WTC11 (cell line): ENCODE measurements at regions not wholly inside any gene's neighbourhood (a gene's known extent, or its start where the extent isn't known, plus 50 kb on each side); places are given as distances from the start of the nearest gene placed in this dataset.

Source experiments
- ATAC-seq: fragments of 200-7000 bp; cut with Tn5 transposase; 2 replicates; pipeline ENCODE4 v1.10.0; 2021; ENCODE audit warnings: mild to moderate bottlenecking, moderate library complexity
- CTCF ChIA-PET: fragments of 300-600 bp; sonication (Branson Sonifier 250); formaldehyde crosslinking; loops from one replicate; lab custom pipeline; 2021; ENCODE audit warnings: antibody characterized with exemption; lab: Charles Lee
- POLR2A ChIA-PET: fragments of 350-600 bp; sonication (Branson Sonifier 250); formaldehyde crosslinking; loops from one replicate; lab custom pipeline; 2021; ENCODE audit warnings: antibody characterized with exemption; lab: Charles Lee
- DNase-seq: peaks from one replicate; pipeline ENCODE4 v3.0.0; 2021; ENCODE audit warnings: low spot score
- H3K27ac Mint-ChIP-seq: 2 replicates; pipeline ENCODE4 v1.8.0; 2021; ENCODE audit warnings: mixed read lengths
- H3K27me3 Mint-ChIP-seq: 2 replicates; pipeline ENCODE4 v1.8.0; 2021; ENCODE audit warnings: low read depth, mild to moderate bottlenecking, moderate library complexity, mixed read lengths
- H3K36me3 Mint-ChIP-seq: 2 replicates; pipeline ENCODE4 v1.8.0; 2021; ENCODE audit warnings: mixed read lengths
- H3K4me1 Mint-ChIP-seq: 2 replicates; pipeline ENCODE4 v1.8.0; 2022; ENCODE audit warnings: mixed read lengths
- H3K4me3 Mint-ChIP-seq: 2 replicates; pipeline ENCODE4 v1.8.0; 2021; ENCODE audit warnings: mild to moderate bottlenecking, moderate library complexity, mixed read lengths
- H3K9me3 Mint-ChIP-seq: 2 replicates; pipeline ENCODE4 v1.8.0; 2021; ENCODE audit warnings: mixed read lengths
- AR ChIP-seq: fragments of 250-450 bp; sonication (Bioruptor Pico); IDR thresholded peaks from 2 replicates; pipeline ENCODE4 v1.9.0; 2021; ENCODE audit warnings: mild to moderate bottlenecking
- ATF3 ChIP-seq: sonication (generic); formaldehyde crosslinking; conservative IDR thresholded peaks from 2 replicates; pipeline ENCODE4 v1.8.1; 2022; ENCODE audit warnings: mild to moderate bottlenecking, missing genetic modification reagents
- CDX4 ChIP-seq: fragments of 250-450 bp; sonication (Bioruptor Pico); IDR thresholded peaks from 2 replicates; pipeline ENCODE4 v1.9.0; 2021; ENCODE audit warnings: moderate library complexity, mild to moderate bottlenecking, inconsistent platforms, borderline replicate concordance
- GRHL2 ChIP-seq: fragments of 250-450 bp; sonication (Bioruptor Pico); IDR thresholded peaks from 2 replicates; pipeline ENCODE4 v1.8.0; 2022; ENCODE audit warnings: mild to moderate bottlenecking, moderate library complexity; ENCODE audit not compliant: insufficient replicate concordance, severe bottlenecking
- HMGA2 ChIP-seq: fragments of 250-450 bp; sonication (Bioruptor Pico); IDR thresholded peaks from 2 replicates; pipeline ENCODE4 v1.4.0; 2021; ENCODE audit warnings: mild to moderate bottlenecking, moderate library complexity
- JUN ChIP-seq: sonication (generic); formaldehyde crosslinking; IDR thresholded peaks from 2 replicates; pipeline ENCODE4 v1.8.0; 2023; ENCODE audit warnings: mild to moderate bottlenecking, missing genetic modification reagents
- NFYB ChIP-seq: sonication (generic); formaldehyde crosslinking; conservative IDR thresholded peaks from 2 replicates; pipeline ENCODE4 v1.8.0; 2022; ENCODE audit warnings: low read depth, missing genetic modification reagents
- NR1H2 ChIP-seq: sonication (generic); formaldehyde crosslinking; IDR thresholded peaks from 2 replicates; pipeline ENCODE4 v1.9.0; 2021; ENCODE audit warnings: mild to moderate bottlenecking, moderate library complexity, missing genetic modification reagents
- RELA ChIP-seq: sonication (generic); formaldehyde crosslinking; IDR thresholded peaks from 2 replicates; pipeline ENCODE4 v1.8.1; 2022; ENCODE audit warnings: missing genetic modification reagents, mild to moderate bottlenecking, borderline replicate concordance
- SP1 ChIP-seq: sonication (generic); formaldehyde crosslinking; conservative IDR thresholded peaks from 2 replicates; pipeline ENCODE4 v1.8.1; 2022; ENCODE audit warnings: missing genetic modification reagents
- TEAD1 ChIP-seq: sonication (generic); formaldehyde crosslinking; IDR thresholded peaks from 2 replicates; pipeline ENCODE4 v1.8.0; 2022; ENCODE audit warnings: mild to moderate bottlenecking, missing genetic modification reagents
- ZBTB43 ChIP-seq: sonication (generic); formaldehyde crosslinking; IDR thresholded peaks from 2 replicates; pipeline ENCODE4 v1.8.1; 2023; ENCODE audit warnings: mild to moderate bottlenecking, missing genetic modification reagents
- ZNF232 ChIP-seq: sonication (generic); formaldehyde crosslinking; IDR thresholded peaks from 2 replicates; pipeline ENCODE4 v1.8.0; 2022; ENCODE audit warnings: mild to moderate bottlenecking, missing genetic modification reagents
- ZNF396 ChIP-seq: fragments of 250-450 bp; sonication (Bioruptor Pico); IDR thresholded peaks from 2 replicates; pipeline ENCODE4 v1.8.0; 2021; ENCODE audit warnings: mild to moderate bottlenecking, moderate library complexity, borderline replicate concordance
- ZNF416 ChIP-seq: fragments of 250-450 bp; sonication (Bioruptor Pico); IDR thresholded peaks from 2 replicates; pipeline ENCODE4 v1.9.0; 2021; ENCODE audit warnings: mild to moderate bottlenecking, inconsistent platforms
- ZNF512 ChIP-seq: sonication (generic); formaldehyde crosslinking; IDR thresholded peaks from 2 replicates; pipeline ENCODE4 v1.8.1; 2022; ENCODE audit warnings: missing genetic modification reagents, borderline replicate concordance
- TF ChIP-seq, protein P1 (sequence below): sonication (generic); formaldehyde crosslinking; IDR thresholded peaks from 2 replicates; pipeline ENCODE4 v1.8.1; 2023; ENCODE audit warnings: mild to moderate bottlenecking, missing genetic modification reagents, borderline replicate concordance

DNA sequence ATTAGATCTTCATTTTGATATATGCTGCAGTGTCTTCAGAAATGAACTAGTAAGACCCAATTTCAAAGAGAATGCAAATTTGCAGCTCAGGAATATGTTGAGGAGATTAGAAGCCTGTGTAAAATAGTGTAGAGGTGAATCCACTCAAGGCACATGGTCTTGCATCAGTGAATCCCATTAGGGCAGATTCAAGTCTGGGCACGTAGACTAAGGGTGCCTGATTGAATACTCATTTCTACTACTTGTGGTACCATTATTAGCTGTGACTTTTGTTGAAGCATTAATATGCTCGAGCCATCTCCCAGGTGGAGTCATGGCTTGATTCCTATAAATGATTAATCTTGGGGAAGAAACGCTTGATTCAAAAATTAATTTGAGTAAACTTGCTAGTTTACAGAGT is 129.4 kb downstream of the AKAP11 start (continued):
- TF ChIP-seq SP1 (CRISPR knock-in tag), result no peak
- TF ChIP-seq HMGA2 (CRISPR knock-in tag), result no peak

GRCh38 chr13:42405665-42406390 is 133.9 kb downstream of the AKAP11 start:
- ATAC-seq, result no peak
- H3K27ac Mint-ChIP-seq, result no peak overlapping the region
- no peaks in the 10 kb centered on the region for H3K27me3 Mint-ChIP-seq
- CTCF ChIA-PET, result no interaction called here
- H3K4me3 Mint-ChIP-seq, result no peak overlapping the region
- no peaks in the 10 kb centered on the region for H3K9me3 Mint-ChIP-seq
- POLR2A ChIA-PET, result no interaction called here
- no peak for TF ChIP-seq RELA (CRISPR knock-in tag)
- no peak for TF ChIP-seq AR (CRISPR knock-in tag)
- no peak for TF ChIP-seq ZNF416
- TF ChIP-seq NR1H2, result no peak
- no peak for TF ChIP-seq ZNF512 (CRISPR knock-in tag)
- TF ChIP-seq, protein P1, sequence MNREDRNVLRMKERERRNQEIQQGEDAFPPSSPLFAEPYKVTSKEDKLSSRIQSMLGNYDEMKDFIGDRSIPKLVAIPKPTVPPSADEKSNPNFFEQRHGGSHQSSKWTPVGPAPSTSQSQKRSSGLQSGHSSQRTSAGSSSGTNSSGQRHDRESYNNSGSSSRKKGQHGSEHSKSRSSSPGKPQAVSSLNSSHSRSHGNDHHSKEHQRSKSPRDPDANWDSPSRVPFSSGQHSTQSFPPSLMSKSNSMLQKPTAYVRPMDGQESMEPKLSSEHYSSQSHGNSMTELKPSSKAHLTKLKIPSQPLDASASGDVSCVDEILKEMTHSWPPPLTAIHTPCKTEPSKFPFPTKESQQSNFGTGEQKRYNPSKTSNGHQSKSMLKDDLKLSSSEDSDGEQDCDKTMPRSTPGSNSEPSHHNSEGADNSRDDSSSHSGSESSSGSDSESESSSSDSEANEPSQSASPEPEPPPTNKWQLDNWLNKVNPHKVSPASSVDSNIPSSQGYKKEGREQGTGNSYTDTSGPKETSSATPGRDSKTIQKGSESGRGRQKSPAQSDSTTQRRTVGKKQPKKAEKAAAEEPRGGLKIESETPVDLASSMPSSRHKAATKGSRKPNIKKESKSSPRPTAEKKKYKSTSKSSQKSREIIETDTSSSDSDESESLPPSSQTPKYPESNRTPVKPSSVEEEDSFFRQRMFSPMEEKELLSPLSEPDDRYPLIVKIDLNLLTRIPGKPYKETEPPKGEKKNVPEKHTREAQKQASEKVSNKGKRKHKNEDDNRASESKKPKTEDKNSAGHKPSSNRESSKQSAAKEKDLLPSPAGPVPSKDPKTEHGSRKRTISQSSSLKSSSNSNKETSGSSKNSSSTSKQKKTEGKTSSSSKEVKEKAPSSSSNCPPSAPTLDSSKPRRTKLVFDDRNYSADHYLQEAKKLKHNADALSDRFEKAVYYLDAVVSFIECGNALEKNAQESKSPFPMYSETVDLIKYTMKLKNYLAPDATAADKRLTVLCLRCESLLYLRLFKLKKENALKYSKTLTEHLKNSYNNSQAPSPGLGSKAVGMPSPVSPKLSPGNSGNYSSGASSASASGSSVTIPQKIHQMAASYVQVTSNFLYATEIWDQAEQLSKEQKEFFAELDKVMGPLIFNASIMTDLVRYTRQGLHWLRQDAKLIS (CRISPR knock-in tag), result no peak
- no peak for TF ChIP-seq CDX4 (CRISPR knock-in tag)
- no peak for TF ChIP-seq ATF3 (CRISPR knock-in tag)
- no peak for TF ChIP-seq ZNF396
- TF ChIP-seq ZNF232 (CRISPR knock-in tag), result no peak
- TF ChIP-seq JUN, result no peak
- no peak for TF ChIP-seq ZBTB43
- TF ChIP-seq GRHL2 (CRISPR knock-in tag), result no peak
- TF ChIP-seq NFYB, result no peak
- TF ChIP-seq TEAD1 (CRISPR knock-in tag), result no peak
- TF ChIP-seq, all 79 proteins: peak for 0
- H3K4me1 Mint-ChIP-seq, result peaks cover 8% of the 10 kb centered on the region
- DNase-seq, result no peak
- no peaks in the 10 kb centered on the region for H3K36me3 Mint-ChIP-seq
